ACC112 (cell line): ENCODE measurements at regions not wholly inside any gene's neighbourhood (a gene's known extent, or its start where the extent isn't known, plus 50 kb on each side); places are given as distances from the start of the nearest gene placed in this dataset.
"Not testable (repeated sequence)": the region's sequence is repeated elsewhere in the genome, so short reads cannot be mapped to it uniquely, and the experiment has no call there.

ENCODE experiments used
- H2AFZ ChIP-seq: fragments of 200-600 bp; sonication (generic); one replicate; pipeline ENCODE4 v1.6.0; 2017; ENCODE audit warnings: antibody characterized with exemption, low read length; ENCODE audit not compliant: unreplicated experiment
- H3K27ac ChIP-seq: fragments of 200-600 bp; sonication (generic); 2 replicates; pipeline ENCODE4 v1.5.1; 2014; ENCODE audit warnings: low read depth, mild to moderate bottlenecking, antibody characterized with exemption, low read length, moderate library complexity
- H3K27me3 ChIP-seq: fragments of 200-600 bp; sonication (generic); 2 replicates; pipeline ENCODE4 v1.6.1; 2014; ENCODE audit warnings: mild to moderate bottlenecking, antibody characterized with exemption, low read length, moderate library complexity, mixed read lengths; ENCODE audit not compliant: insufficient read depth
- H3K36me3 ChIP-seq: fragments of 200-600 bp; sonication (generic); 2 replicates; pipeline ENCODE4 v1.6.1; 2016; ENCODE audit warnings: mild to moderate bottlenecking, antibody characterized with exemption, low read length, moderate library complexity, mixed read lengths; ENCODE audit not compliant: insufficient read depth
- H3K4me1 ChIP-seq: fragments of 200-600 bp; sonication (generic); one replicate; pipeline ENCODE4 v1.6.1; 2016; ENCODE audit warnings: low read length, mixed read lengths; ENCODE audit not compliant: insufficient read depth, unreplicated experiment, control insufficient read depth
- H3K4me3 ChIP-seq: fragments of 200-600 bp; sonication (generic); 2 replicates; pipeline ENCODE4 v1.5.1; 2014; ENCODE audit warnings: mild to moderate bottlenecking, low read depth, low read length
- H3K79me2 ChIP-seq: fragments of 200-600 bp; sonication (generic); one replicate; pipeline ENCODE4 v1.6.0; 2016; ENCODE audit warnings: low read length; ENCODE audit not compliant: control insufficient read depth, unreplicated experiment, insufficient read depth

- Histone ChIP-seq H3K27me3 (no peaks in the 10 kb centered on the region), H3K79me2 (no peaks in the 10 kb centered on the region), H3K36me3 (no peaks in the 10 kb centered on the region), H3K27ac (peak overlapping the region; percentile 63), H3K4me3 (no peak overlapping the region), H3K4me1 (peaks cover 30% of the 10 kb centered on the region), H2AFZ (no peak overlapping the region)
Measured at GRCh38 chr11:93054279-93054678, 84.8 kb downstream of the MTNR1B start.

- H3K27ac ChIP-seq, result peak overlapping the region; percentile 74
- no peaks in the 10 kb centered on the region for H3K36me3 ChIP-seq
Measured at GRCh38 chr11:93054881-93055280, 85.4 kb downstream of the MTNR1B start.

GRCh38 chr11:93059117-93059957 lies 89.9 kb downstream of the MTNR1B start:
- peaks cover 26% of the 10 kb centered on the region for H3K4me1 ChIP-seq
- no peaks in the 10 kb centered on the region for H3K27me3 ChIP-seq
- peak overlapping the region; percentile 16; the same call in 1 of the 2 replicates for H3K4me3 ChIP-seq
- no peak overlapping the region for H3K27ac ChIP-seq
- no peaks in the 10 kb centered on the region for H3K36me3 ChIP-seq
- no peaks in the 10 kb centered on the region for H3K79me2 ChIP-seq
- H2AFZ ChIP-seq, result peak overlapping the region; percentile 43

More at GRCh38 chr11:93054881-93055280, 85.4 kb downstream of the MTNR1B start:
- no peak overlapping the region for H2AFZ ChIP-seq
- no peaks in the 10 kb centered on the region for H3K79me2 ChIP-seq
- H3K27me3 ChIP-seq, result no peaks in the 10 kb centered on the region
- peaks cover 36% of the 10 kb centered on the region for H3K4me1 ChIP-seq
- no peak overlapping the region for H3K4me3 ChIP-seq

- Histone ChIP-seq H3K79me2 (no peaks in the 10 kb centered on the region), H2AFZ (no peak overlapping the region), H3K27me3 (no peaks in the 10 kb centered on the region), H3K4me1 (peaks cover 16% of the 10 kb centered on the region), H3K27ac (no peak overlapping the region), H3K36me3 (no peaks in the 10 kb centered on the region), H3K4me3 (no peak overlapping the region)
Measured at GRCh38 chr11:93063086-93063485, 93.6 kb downstream of the MTNR1B start.

- H3K4me1 ChIP-seq, H2AFZ ChIP-seq, H3K79me2 ChIP-seq, H3K27me3 ChIP-seq, H3K27ac ChIP-seq, H3K36me3 ChIP-seq, H3K4me3 ChIP-seq: not testable (repeated sequence)
Measured at GRCh38 chr11:93065074-93065674, 95.7 kb downstream of the MTNR1B start.

- no peaks in the 10 kb centered on the region for H3K36me3 ChIP-seq
- H2AFZ ChIP-seq, result no peak overlapping the region
- no peak overlapping the region for H3K27ac ChIP-seq
- H3K79me2 ChIP-seq, result no peaks in the 10 kb centered on the region
- H3K4me3 ChIP-seq, result no peak overlapping the region
- peaks cover 4% of the 10 kb centered on the region for H3K4me1 ChIP-seq
- no peaks in the 10 kb centered on the region for H3K27me3 ChIP-seq
Measured at GRCh38 chr11:93067881-93068390, 98.5 kb downstream of the MTNR1B start.

GRCh38 chr11:93072229-93072914 lies 102.9 kb downstream of the MTNR1B start:
- Histone ChIP-seq H3K27ac (no peak overlapping the region), H2AFZ (no peak overlapping the region), H3K27me3 (no peaks in the 10 kb centered on the region; the same call in 1 of the 2 replicates), H3K36me3 (no peaks in the 10 kb centered on the region), H3K79me2 (no peaks in the 10 kb centered on the region), H3K4me1 (no peaks in the 10 kb centered on the region), H3K4me3 (no peak overlapping the region)

GRCh38 chr11:93073026-93073425 lies 103.6 kb downstream of the MTNR1B start:
- H3K27me3 ChIP-seq, result peaks cover 3% of the 10 kb centered on the region
- H3K36me3 ChIP-seq, result no peaks in the 10 kb centered on the region
- no peaks in the 10 kb centered on the region for H3K4me1 ChIP-seq
- no peak overlapping the region for H3K27ac ChIP-seq
- H3K4me3 ChIP-seq, result no peak overlapping the region
- no peaks in the 10 kb centered on the region for H3K79me2 ChIP-seq
- no peak overlapping the region for H2AFZ ChIP-seq

GRCh38 chr11:93073508-93074280 lies 104.2 kb downstream of the MTNR1B start:
- no peak overlapping the region for H2AFZ ChIP-seq
- H3K4me1 ChIP-seq, result no peaks in the 10 kb centered on the region
- H3K27ac ChIP-seq, result no peak overlapping the region
- H3K36me3 ChIP-seq, result no peaks in the 10 kb centered on the region
- no peaks in the 10 kb centered on the region for H3K79me2 ChIP-seq
- H3K27me3 ChIP-seq, result peaks cover 3% of the 10 kb centered on the region
- H3K4me3 ChIP-seq, result no peak overlapping the region

GRCh38 chr11:93074352-93074751 lies 104.9 kb downstream of the MTNR1B start:
- H2AFZ ChIP-seq, result no peak overlapping the region
- no peak overlapping the region for H3K4me3 ChIP-seq
- no peaks in the 10 kb centered on the region for H3K36me3 ChIP-seq
- no peaks in the 10 kb centered on the region for H3K79me2 ChIP-seq
- no peaks in the 10 kb centered on the region for H3K4me1 ChIP-seq
- H3K27ac ChIP-seq, result no peak overlapping the region
- H3K27me3 ChIP-seq, result peaks cover 5% of the 10 kb centered on the region
